Spinal cord (tissue), 9 donors: ENCODE measurements at regions not wholly inside any gene's neighbourhood (a gene's known extent, or its start where the extent isn't known, plus 50 kb on each side); places are given as distances from the start of the nearest gene placed in this dataset.
"Not testable (repeated sequence)": the region's sequence is repeated elsewhere in the genome, so short reads cannot be mapped to it uniquely, and the experiment has no call there.

Experiments used
- DNase-seq, 6 donors: peaks; one replicate each; pipeline versions ENCODE4 v3.0.0 to v3.0.0-alpha.2; 2013 to 2015; ENCODE audit warnings: low spot score in 6 of 6, low read depth in 4 of 6
- H3K27ac ChIP-seq: one replicate; pipeline ENCODE4 v1.5.1; 2013; ENCODE audit warnings: low read depth, low read length, control low read depth
- H3K27me3 ChIP-seq: one replicate; pipeline ENCODE4 v1.6.1; 2013; ENCODE audit warnings: low read length; ENCODE audit not compliant: control insufficient read depth, insufficient read depth
- H3K36me3 ChIP-seq: one replicate; pipeline ENCODE4 v1.6.1; 2013; ENCODE audit warnings: low read length; ENCODE audit not compliant: control insufficient read depth, insufficient read depth
- H3K4me1 ChIP-seq: one replicate; pipeline ENCODE4 v1.6.1; 2013; ENCODE audit warnings: low read length; ENCODE audit not compliant: control insufficient read depth, insufficient read depth
- H3K4me3 ChIP-seq: one replicate; pipeline ENCODE4 v1.5.1; 2013; ENCODE audit warnings: low read depth, low read length, control low read depth
- H3K9me3 ChIP-seq: one replicate; pipeline ENCODE4 v1.6.1; 2013; ENCODE audit warnings: low read length; ENCODE audit not compliant: control insufficient read depth, insufficient read depth
- WGBS: methylation state at CpG from one replicate; pipeline ENCODE4 v1.1.5; 2013; ENCODE audit warnings: missing lambda C conversion rate; ENCODE audit not compliant: insufficient coverage; 5-methylcytosine and 5-hydroxymethylcytosine counted together
- donor health status: healthy.

DNA sequence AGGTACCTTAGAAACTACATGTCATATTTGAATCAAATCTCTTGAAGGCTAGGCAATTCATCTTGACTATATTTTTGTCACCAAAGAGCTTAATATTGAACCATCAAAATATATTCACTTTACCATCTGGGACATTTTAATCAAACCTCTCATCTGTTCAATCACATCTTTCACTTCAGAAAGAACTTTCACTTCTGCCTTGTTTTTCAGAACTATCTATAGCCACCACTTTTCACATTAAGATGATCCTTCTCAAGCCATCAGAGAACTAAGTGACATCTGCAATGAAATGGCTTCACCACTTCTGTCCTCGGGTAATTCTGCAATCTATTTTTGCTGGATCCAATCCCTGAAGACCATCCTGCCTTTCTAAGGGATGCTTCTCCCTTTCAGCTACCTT, 57.8 kb downstream of the OR2B2 start:
- Histone ChIP-seq H3K27ac (no peak overlapping the region), H3K4me1 (no peaks in the 10 kb centered on the region), H3K27me3 (no peaks in the 10 kb centered on the region), H3K9me3 (no peaks in the 10 kb centered on the region), H3K4me3 (no peak overlapping the region), H3K36me3 (no peaks in the 10 kb centered on the region)
- DNase-seq: no peak
- WGBS: 89% methylated on average over 1 of the region's 1 CpG

GRCh38 chr6:27851440-27851839, 60.8 kb downstream of the OR2B2 start:
- H3K4me1 ChIP-seq: no peaks in the 10 kb centered on the region
- no peak overlapping the region for H3K27ac ChIP-seq
- DNase-seq: no peak
- no peak overlapping the region for H3K4me3 ChIP-seq
- H3K9me3 ChIP-seq: no peaks in the 10 kb centered on the region
- H3K36me3 ChIP-seq: no peaks in the 10 kb centered on the region
- no peaks in the 10 kb centered on the region for H3K27me3 ChIP-seq

DNA sequence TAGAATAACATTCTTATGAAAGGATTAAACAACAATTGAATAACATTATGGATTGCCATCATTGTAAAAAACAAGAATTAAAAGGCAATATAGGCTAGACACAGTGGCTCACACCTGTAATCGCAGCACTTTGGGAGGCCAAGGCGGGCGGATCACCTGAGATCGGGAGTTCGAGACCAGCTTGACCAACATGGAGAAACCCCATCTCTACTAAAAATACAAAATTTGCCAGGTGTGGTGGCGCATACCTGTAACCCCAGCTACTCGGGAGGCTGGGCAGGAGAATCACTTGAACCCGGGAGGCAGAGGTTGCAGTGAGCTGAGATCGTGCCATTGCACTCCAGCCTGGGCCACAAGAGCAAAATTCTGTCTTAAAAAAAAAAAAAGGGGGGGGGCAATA, 63.2 kb downstream of the OR2B2 start:
- WGBS: 98% methylated on average over 7 of the region's 9 CpGs
- H3K4me1 ChIP-seq, H3K9me3 ChIP-seq, DNase-seq, H3K27me3 ChIP-seq, H3K4me3 ChIP-seq, H3K27ac ChIP-seq, H3K36me3 ChIP-seq: not testable (repeated sequence)

DNA sequence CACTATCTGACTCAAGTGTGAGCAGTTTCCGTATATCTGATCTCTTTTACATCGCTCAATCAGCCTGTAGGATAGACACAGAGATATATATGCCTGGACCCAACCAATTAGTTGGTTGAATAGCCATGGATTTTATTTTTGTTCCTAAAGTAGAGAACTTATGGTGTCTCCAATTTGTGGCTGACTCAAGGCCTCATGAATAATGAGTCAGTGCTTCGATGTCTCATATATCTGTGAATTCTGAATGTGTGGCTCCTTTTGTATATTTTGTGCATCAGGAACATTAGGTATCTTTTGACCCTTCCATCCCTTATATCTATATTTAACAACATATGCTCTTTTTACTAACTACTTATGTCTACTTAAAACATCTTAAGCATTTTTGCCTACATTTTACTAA, 64.5 kb downstream of the OR2B2 start:
- Histone ChIP-seq H3K36me3 (no peaks in the 10 kb centered on the region), H3K4me3 (no peak overlapping the region), H3K27ac (peak overlapping the region; percentile 29), H3K27me3 (no peaks in the 10 kb centered on the region), H3K9me3 (no peaks in the 10 kb centered on the region), H3K4me1 (no peaks in the 10 kb centered on the region)
- WGBS: 94% methylated on average over 3 of the region's 3 CpGs
- no peak for DNase-seq

- H3K27me3 ChIP-seq: no peaks in the 10 kb centered on the region
- H3K9me3 ChIP-seq: no peaks in the 10 kb centered on the region
- WGBS: no CpG with 5 or more reads among the region's 3 CpGs
- H3K36me3 ChIP-seq: no peaks in the 10 kb centered on the region
- no peak overlapping the region for H3K4me3 ChIP-seq
- DNase-seq: no peak
- H3K27ac ChIP-seq: no peak overlapping the region
- peaks cover 8% of the 10 kb centered on the region for H3K4me1 ChIP-seq
Observed at GRCh38 chr6:27840572-27840971, 71.6 kb downstream of the OR2B2 start.

DNA sequence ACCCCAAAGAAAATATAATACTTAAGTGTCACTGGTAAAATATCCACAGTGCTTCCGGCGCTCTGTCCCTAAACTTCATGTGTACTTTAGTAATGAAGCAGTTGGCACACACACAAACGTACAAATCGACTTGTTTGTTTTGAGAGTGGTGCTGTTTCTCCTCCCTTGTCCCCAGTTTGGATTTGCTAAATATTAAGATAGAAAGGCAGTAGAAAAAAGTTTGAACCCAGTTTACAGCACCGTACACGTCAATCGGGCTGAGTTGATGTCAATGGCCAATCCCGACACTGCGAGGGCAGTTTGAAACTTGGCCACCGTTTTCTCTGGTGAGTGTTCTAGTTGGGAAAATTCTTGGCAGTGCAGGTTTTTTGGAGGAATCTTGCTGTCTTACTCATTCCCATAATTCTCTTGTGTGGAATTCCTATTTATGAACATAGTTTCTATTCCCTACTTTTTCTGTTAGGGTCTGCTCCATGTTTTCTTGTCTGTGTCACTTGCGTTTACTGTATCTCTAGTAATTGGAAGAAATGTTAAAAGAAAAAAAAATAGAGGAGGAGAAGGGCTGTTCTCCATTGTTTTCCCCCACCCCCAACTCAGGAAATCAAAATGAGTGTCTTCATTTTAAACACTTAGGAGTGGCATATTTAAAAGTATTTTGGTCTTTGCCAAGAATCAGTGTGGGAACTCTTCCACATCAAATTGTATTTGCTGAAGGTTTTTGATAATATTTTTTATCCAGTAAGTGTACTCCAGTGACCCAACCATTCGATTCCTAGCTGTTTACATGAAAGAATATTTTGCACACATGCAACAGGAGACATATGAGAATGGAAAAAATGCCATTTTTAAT, 72.3 kb downstream of the OR2B2 start:
- Histone ChIP-seq H3K27ac (peak overlapping the region; percentile 99), H3K27me3 (no peaks in the 10 kb centered on the region), H3K4me1 (peaks cover 8% of the 10 kb centered on the region), H3K9me3 (no peaks in the 10 kb centered on the region), H3K36me3 (no peaks in the 10 kb centered on the region), H3K4me3 (peak overlapping the region; percentile 86)
- DNase-seq: peak in 2 of 6 donors; percentile 53 to 74
- 6% methylated on average over 3 of the region's 12 CpGs for WGBS

- Histone ChIP-seq H3K9me3 (no peaks in the 10 kb centered on the region), H3K4me1 (peaks cover 8% of the 10 kb centered on the region)
- WGBS: under 1% methylated on average over 30 of the region's 31 CpGs
Observed at GRCh38 chr6:27838945-27839625, 73.1 kb downstream of the OR2B2 start.

GRCh38 chr6:27838058-27838944, 73.9 kb downstream of the OR2B2 start:
- under 1% methylated on average over 63 of the region's 66 CpGs for WGBS
- no peaks in the 10 kb centered on the region for H3K27me3 ChIP-seq
- DNase-seq: peak; percentile 98 to 100 (median 98)
- peak overlapping the region; percentile 99 for H3K27ac ChIP-seq
- no peaks in the 10 kb centered on the region for H3K9me3 ChIP-seq
- H3K4me3 ChIP-seq: peak overlapping the region; percentile 86
- no peaks in the 10 kb centered on the region for H3K36me3 ChIP-seq
- H3K4me1 ChIP-seq: peaks cover 8% of the 10 kb centered on the region

More at GRCh38 chr6:27838945-27839625, 73.1 kb downstream of the OR2B2 start:
- Histone ChIP-seq H3K36me3 (no peaks in the 10 kb centered on the region), H3K27ac (peak overlapping the region; percentile 99), H3K4me3 (peak overlapping the region; percentile 86), H3K27me3 (no peaks in the 10 kb centered on the region)
- DNase-seq: peak in 2 of 6 donors; percentile 70

DNA sequence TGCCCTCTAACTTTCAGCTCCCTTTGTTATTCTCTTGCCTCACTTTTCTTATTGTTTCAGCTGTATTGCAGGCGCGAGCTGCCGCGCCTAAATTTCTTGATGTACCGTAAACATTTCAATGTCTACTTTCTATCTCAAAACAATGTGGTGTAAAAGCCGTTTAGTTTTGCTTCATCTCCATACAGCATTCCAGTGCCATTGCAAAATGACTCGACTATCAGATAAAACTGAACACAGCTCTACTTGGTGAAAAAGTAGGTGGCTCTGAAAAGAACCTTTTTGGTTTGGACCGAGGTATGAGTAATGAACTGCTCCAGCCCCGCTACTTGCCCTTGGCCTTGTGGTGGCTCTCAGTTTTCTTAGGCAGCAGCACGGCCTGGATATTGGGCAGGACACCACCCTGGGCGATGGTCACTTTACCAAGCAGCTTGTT, 74.6 kb downstream of the OR2B2 start:
- DNase-seq: no peak
- no peaks in the 10 kb centered on the region for H3K9me3 ChIP-seq
- peaks cover 8% of the 10 kb centered on the region for H3K4me1 ChIP-seq
- H3K36me3 ChIP-seq: peaks cover 2% of the 10 kb centered on the region
- H3K27ac ChIP-seq: peak overlapping the region; percentile 99
- peak overlapping the region; percentile 86 for H3K4me3 ChIP-seq
- 0% methylated on average over 4 of the region's 11 CpGs for WGBS
- no peaks in the 10 kb centered on the region for H3K27me3 ChIP-seq
